H1 (cell line): ENCODE measurements at regions not wholly inside any gene's neighbourhood (a gene's known extent, or its start where the extent isn't known, plus 50 kb on each side); places are given as distances from the start of the nearest gene placed in this dataset.

Experiments used
- CEBPB ChIP-seq: IDR thresholded peaks from 2 replicates; pipeline ENCODE4 v1.6.1; 2012; ENCODE audit warnings: low read depth, low read length
- EGR1 ChIP-seq: IDR thresholded peaks from 2 replicates; pipeline ENCODE4 v1.6.1; 2011; ENCODE audit warnings: low read depth, low read length, borderline replicate concordance
- EP300 ChIP-seq, 2 experiments: IDR thresholded peaks; 1 replicate in 1 of 2; 2 replicates in 1 of 2; pipeline ENCODE4 v1.6.1; 2011 to 2012; ENCODE audit warnings: low read depth in 2 of 2, low read length in 2 of 2, mild to moderate bottlenecking in 2 of 2, borderline replicate concordance in 1 of 2, inconsistent platforms in 1 of 2, moderate library complexity in 1 of 2
- EZH2 ChIP-seq: fragments of 200-600 bp; sonication (generic); IDR thresholded peaks from 2 replicates; pipeline ENCODE4 v1.7.1; 2012; ENCODE audit warnings: low read depth, mild to moderate bottlenecking, moderate library complexity, low read length, inconsistent platforms; ENCODE audit not compliant: severe bottlenecking
- YY1 ChIP-seq: IDR thresholded peaks from 2 replicates; pipeline ENCODE4 v1.6.1; 2011; ENCODE audit warnings: low read depth, mild to moderate bottlenecking, low read length

- TF ChIP-seq CEBPB (no peak), EZH2 (no peak), YY1 (no peak), EGR1 (no peak), EP300 (IDR thresholded peaks at IDR 0.05; ENCODE audit: borderline replicate concordance in 1 of 2, low read depth in 2 of 2, low read length in 2 of 2) (no peak)
These were observed 915.2 kb downstream of the TFAP2A start for GRCh38 chr6:9499709-9500108.
